Duodenal mucosa (tissue), 2 donors: ENCODE measurements at regions not wholly inside any gene's neighbourhood (a gene's known extent, or its start where the extent isn't known, plus 50 kb on each side); places are given as distances from the start of the nearest gene placed in this dataset.
A peak's percentile ranks its signal among the peaks of the same experiment; 100 is the strongest.
"Not testable (repeated sequence)": the region's sequence is repeated elsewhere in the genome, so short reads cannot be mapped to it uniquely, and the experiment has no call there.

ENCODE experiments used
- H3K27ac ChIP-seq: one replicate; pipeline ENCODE4 v1.7.0; 2013; ENCODE audit warnings: low read depth, low read length
- H3K27me3 ChIP-seq, 2 donors: one replicate each; pipeline ENCODE4 v1.7.0; 2013; ENCODE audit warnings: low read length in 2 of 2, control low read depth in 1 of 2; ENCODE audit not compliant: insufficient read depth in 2 of 2, control insufficient read depth in 1 of 2
- H3K36me3 ChIP-seq, 2 donors: one replicate each; pipeline ENCODE4 v1.7.0; 2013; ENCODE audit warnings: low read length in 2 of 2, control low read depth in 1 of 2; ENCODE audit not compliant: insufficient read depth in 2 of 2, control insufficient read depth in 1 of 2
- H3K4me1 ChIP-seq, 2 donors: one replicate each; pipeline ENCODE4 v1.7.0; 2013; ENCODE audit warnings: low read length in 2 of 2, control low read depth in 1 of 2; ENCODE audit not compliant: insufficient read depth in 2 of 2, control insufficient read depth in 1 of 2
- H3K4me3 ChIP-seq, 2 donors: one replicate each; pipeline ENCODE4 v1.7.0; 2013; ENCODE audit warnings: low read length in 2 of 2, low read depth in 1 of 2
- H3K9ac ChIP-seq, 2 donors: one replicate each; pipeline ENCODE4 v1.7.0; 2013; ENCODE audit warnings: low read length in 2 of 2, low read depth in 1 of 2
- H3K9me3 ChIP-seq, 2 donors: one replicate each; pipeline ENCODE4 v1.7.0; 2013; ENCODE audit warnings: low read length in 2 of 2, control low read depth in 1 of 2; ENCODE audit not compliant: control insufficient read depth in 1 of 2

- peak overlapping the region in 1 of 2 donors; percentile 12 for H3K4me3 ChIP-seq
- H3K36me3 ChIP-seq: no peaks in the 10 kb centered on the region
- peaks cover 7 to 14% of the 10 kb centered on the region in 2 donors for H3K4me1 ChIP-seq
- H3K27ac ChIP-seq: no peak overlapping the region
- H3K9ac ChIP-seq: no peak overlapping the region
- no peaks in the 10 kb centered on the region for H3K9me3 ChIP-seq
- H3K27me3 ChIP-seq: no peaks in the 10 kb centered on the region
These were observed 330.8 kb downstream of the FGFR2 start for GRCh38 chr10:121267236-121268003.

GRCh38 chr10:121268363-121268762 lies 329.9 kb downstream of the FGFR2 start:
- no peak overlapping the region for H3K9ac ChIP-seq
- H3K27me3 ChIP-seq: no peaks in the 10 kb centered on the region
- H3K9me3 ChIP-seq: no peaks in the 10 kb centered on the region
- H3K4me1 ChIP-seq: peaks cover 0 to 6% of the 10 kb centered on the region in 2 donors
- H3K4me3 ChIP-seq: no peak overlapping the region
- no peaks in the 10 kb centered on the region for H3K36me3 ChIP-seq
- no peak overlapping the region for H3K27ac ChIP-seq

GRCh38 chr10:121268863-121269432 lies 329.3 kb downstream of the FGFR2 start:
- peaks cover 0 to 6% of the 10 kb centered on the region in 2 donors for H3K4me1 ChIP-seq
- H3K9ac ChIP-seq: no peak overlapping the region
- no peaks in the 10 kb centered on the region for H3K9me3 ChIP-seq
- no peaks in the 10 kb centered on the region for H3K36me3 ChIP-seq
- no peak overlapping the region for H3K4me3 ChIP-seq
- no peaks in the 10 kb centered on the region for H3K27me3 ChIP-seq
- no peak overlapping the region for H3K27ac ChIP-seq

GRCh38 chr10:121270906-121271305 lies 327.3 kb downstream of the FGFR2 start:
- no peak overlapping the region for H3K27ac ChIP-seq
- no peaks in the 10 kb centered on the region for H3K9me3 ChIP-seq
- no peak overlapping the region for H3K4me3 ChIP-seq
- no peaks in the 10 kb centered on the region for H3K36me3 ChIP-seq
- peaks cover 0 to 6% of the 10 kb centered on the region in 2 donors for H3K4me1 ChIP-seq
- H3K9ac ChIP-seq: no peak overlapping the region
- no peaks in the 10 kb centered on the region for H3K27me3 ChIP-seq

GRCh38 chr10:121276046-121276445 lies 322.2 kb downstream of the FGFR2 start:
- H3K9me3 ChIP-seq: no peaks in the 10 kb centered on the region
- H3K36me3 ChIP-seq: no peaks in the 10 kb centered on the region
- no peak overlapping the region for H3K27ac ChIP-seq
- H3K4me3 ChIP-seq: no peak overlapping the region
- no peaks in the 10 kb centered on the region for H3K27me3 ChIP-seq
- no peak overlapping the region for H3K9ac ChIP-seq
- no peaks in the 10 kb centered on the region for H3K4me1 ChIP-seq

- Histone ChIP-seq H3K4me3 (no peak overlapping the region), H3K4me1 (no peaks in the 10 kb centered on the region), H3K9ac (no peak overlapping the region), H3K36me3 (no peaks in the 10 kb centered on the region), H3K27ac (no peak overlapping the region), H3K9me3 (no peaks in the 10 kb centered on the region), H3K27me3 (no peaks in the 10 kb centered on the region)
These were observed 321.4 kb downstream of the FGFR2 start for GRCh38 chr10:121276822-121277221.

GRCh38 chr10:121278386-121278785 lies 319.9 kb downstream of the FGFR2 start:
- H3K36me3 ChIP-seq, H3K9me3 ChIP-seq, H3K9ac ChIP-seq, H3K27me3 ChIP-seq, H3K4me3 ChIP-seq, H3K4me1 ChIP-seq, H3K27ac ChIP-seq: not testable (repeated sequence)

GRCh38 chr10:121281576-121281975 lies 316.7 kb downstream of the FGFR2 start:
- Histone ChIP-seq H3K9ac (no peak overlapping the region), H3K4me3 (no peak overlapping the region), H3K27ac (no peak overlapping the region), H3K36me3 (no peaks in the 10 kb centered on the region), H3K27me3 (no peaks in the 10 kb centered on the region), H3K4me1 (peaks cover 13 to 24% of the 10 kb centered on the region in 2 donors), H3K9me3 (no peaks in the 10 kb centered on the region)

- Histone ChIP-seq H3K9me3 (no peaks in the 10 kb centered on the region), H3K4me1 (peaks cover 13 to 24% of the 10 kb centered on the region in 2 donors), H3K27ac (no peak overlapping the region), H3K9ac (no peak overlapping the region), H3K27me3 (no peaks in the 10 kb centered on the region), H3K4me3 (no peak overlapping the region), H3K36me3 (no peaks in the 10 kb centered on the region)
These were observed 316.0 kb downstream of the FGFR2 start for GRCh38 chr10:121282264-121282663.

- Histone ChIP-seq H3K9me3 (no peaks in the 10 kb centered on the region), H3K4me3 (no peak overlapping the region), H3K36me3 (no peaks in the 10 kb centered on the region), H3K27ac (no peak overlapping the region), H3K9ac (no peak overlapping the region), H3K27me3 (no peaks in the 10 kb centered on the region), H3K4me1 (peaks cover 13 to 24% of the 10 kb centered on the region in 2 donors)
These were observed 315.3 kb downstream of the FGFR2 start for GRCh38 chr10:121282797-121283515.
